Heart left ventricle (tissue), 16 donors: ENCODE measurements at regions not wholly inside any gene's neighbourhood (a gene's known extent, or its start where the extent isn't known, plus 50 kb on each side); places are given as distances from the start of the nearest gene placed in this dataset.

Experiments used
- ATAC-seq, 4 donors: fragments of 200-7000 bp; cut with Tn5 transposase; one replicate each; pipeline ENCODE4 v1.9.1; 2020 to 2022; ENCODE audit warnings: moderate library complexity in 4 of 4, mild to moderate bottlenecking in 3 of 4, moderate number of reproducible peaks in 1 of 4
- DNase-seq, 5 donors: peaks; one replicate each; pipeline ENCODE4 v3.0.0-alpha.2; 2020
- H3K27ac ChIP-seq, 12 donors: fragments of 200-600 bp; sonication (generic) in 4 of 12; one replicate each; pipeline versions ENCODE4 v1.5.0 to v1.8.0; 2016 to 2022; ENCODE audit warnings: mild to moderate bottlenecking in 2 of 12
- H3K27me3 ChIP-seq, 9 donors: fragments of 200-600 bp; sonication (generic) in 2 of 9; one replicate each; pipeline versions ENCODE4 v1.5.1 to v1.8.0; 2016 to 2022; ENCODE audit warnings: mild to moderate bottlenecking in 3 of 9
- H3K36me3 ChIP-seq, 9 donors: fragments of 200-600 bp; sonication (generic) in 2 of 9; one replicate each; pipeline versions ENCODE4 v1.5.0 to v1.8.0; 2018 to 2022; ENCODE audit warnings: mild to moderate bottlenecking in 2 of 9
- H3K4me1 ChIP-seq, 12 donors: fragments of 200-600 bp; sonication (generic) in 4 of 12; one replicate each; pipeline versions ENCODE4 v1.5.0 to v1.8.0; 2016 to 2022; ENCODE audit warnings: mild to moderate bottlenecking in 3 of 12
- H3K4me3 ChIP-seq, 12 donors: fragments of 200-600 bp; sonication (generic) in 4 of 12; one replicate each; pipeline versions ENCODE4 v1.5.0 to v1.8.0; 2017 to 2022; ENCODE audit warnings: mild to moderate bottlenecking in 9 of 12, moderate library complexity in 4 of 12
- H3K9me3 ChIP-seq, 12 donors: fragments of 200-600 bp; sonication (generic) in 4 of 12; one replicate each; pipeline versions ENCODE4 v1.5.0 to v1.8.0; 2016 to 2022; ENCODE audit warnings: mild to moderate bottlenecking in 1 of 12
- POLR2A ChIP-seq, 2 donors: fragments of 450-650 bp; IDR thresholded peaks; one replicate each; pipeline ENCODE4 v1.6.1; 2017; ENCODE audit warnings: antibody characterized with exemption in 2 of 2, mild to moderate bottlenecking in 2 of 2, moderate library complexity in 2 of 2
- WGBS, 4 donors: extraction: QIAGEN DNeasy Blood & Tissue Kit in 2 of 4; methylation state at CpG; one replicate each; pipeline versions ENCODE4 v1.1.5 to v1.1.7; 2013 to 2018; 5-methylcytosine and 5-hydroxymethylcytosine counted together
- intact Hi-C, 10 donors: fragments of 100-400 bp; cut with DNase I; formaldehyde crosslinking; loops; one replicate each; pipeline versions ENCODE4 v1.11.1 to v1.14.2; 2022
- TF ChIP-seq, protein P1 (sequence below), 12 donors: fragments of 200-600 bp; sonication (generic) in 4 of 12; IDR thresholded peaks; one replicate each; pipeline versions ENCODE4 v1.5.0 to v1.8.0; 2018 to 2022; ENCODE audit warnings: antibody characterized with exemption in 12 of 12, mild to moderate bottlenecking in 5 of 12
- donor health status: ischemic (EF 13 %, LVEDD 7.1; RV severe dilation, severe dysfunction).
- donor health status: healthy with polysubstance abuse.
- donor health status: DM: no; HTN: yes; CAD: no.
- donor health status: DM: no; HTN: no; CAD: no.
- donor health status: ischemic (EF 25% LVEDD 6.9; RV normal size, moderate dysfunction).
- donor health status: ischemic (EF 25% LVEDD 5.7; RV mildly dilated, moderate dysfunction).
- donor health status: healthy.
- donor health status: DM: yes; HTN: yes; CAD: no.
- donor health status: ischemic (EF 35%, LVEDD 5.7; RV mildly dilated, moderate dysfunction).
- donor health status: nonischemic (EF 11% LVEDD 7.7; RV severe dilation, severe dysfunction).
- donor health status: DM: yes; HTN: yes; CAD: no.
- donor health status: PGD.
- donor health status: ischemic (EF 29% LVEDD 5.4; RV normal size, mild dysfunction).
- donor health status: nonischemic (EF 23%, LVEDD 6.1; RV moderate dilation, normal function).

DNA sequence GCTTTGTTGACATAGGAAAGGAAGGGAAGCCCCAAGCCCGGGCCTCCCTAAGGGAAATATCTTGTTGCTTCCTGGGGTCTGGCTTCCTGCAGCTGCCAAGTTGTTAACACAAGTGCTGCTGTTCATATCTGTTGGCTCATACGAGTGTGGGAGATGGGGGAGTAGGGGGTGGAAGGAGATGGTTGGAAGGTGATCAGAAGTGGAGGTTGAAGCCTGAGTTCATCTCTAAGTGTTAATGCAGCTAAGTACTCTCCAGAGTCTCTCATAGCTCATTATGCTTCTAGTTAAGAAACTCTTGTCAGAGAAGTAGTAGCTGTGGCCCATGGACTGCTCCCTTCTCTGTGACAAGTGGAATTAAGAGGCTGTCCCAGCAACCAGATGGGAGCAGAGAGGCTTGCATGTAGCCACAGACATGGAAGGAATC, 319.2 kb upstream of the SPAG17 start:
- ATAC-seq (peak; percentile 29 to 69 (median 36)), DNase-seq (no peak)
- Histone ChIP-seq H3K36me3 (no peaks in the 10 kb centered on the region), H3K27ac (no peak overlapping the region), H3K9me3 (no peaks in the 10 kb centered on the region), H3K4me3 (no peak overlapping the region), H3K4me1 (peaks cover 0 to 15% (median 1%) of the 10 kb centered on the region in 12 donors), H3K27me3 (no peaks in the 10 kb centered on the region)
- WGBS, 4 donors = 0 to 3% (median 0%) methylated on average over 2 of the region's 2 CpGs
- intact Hi-C loops = no loop called here
- TF ChIP-seq, protein P1, sequence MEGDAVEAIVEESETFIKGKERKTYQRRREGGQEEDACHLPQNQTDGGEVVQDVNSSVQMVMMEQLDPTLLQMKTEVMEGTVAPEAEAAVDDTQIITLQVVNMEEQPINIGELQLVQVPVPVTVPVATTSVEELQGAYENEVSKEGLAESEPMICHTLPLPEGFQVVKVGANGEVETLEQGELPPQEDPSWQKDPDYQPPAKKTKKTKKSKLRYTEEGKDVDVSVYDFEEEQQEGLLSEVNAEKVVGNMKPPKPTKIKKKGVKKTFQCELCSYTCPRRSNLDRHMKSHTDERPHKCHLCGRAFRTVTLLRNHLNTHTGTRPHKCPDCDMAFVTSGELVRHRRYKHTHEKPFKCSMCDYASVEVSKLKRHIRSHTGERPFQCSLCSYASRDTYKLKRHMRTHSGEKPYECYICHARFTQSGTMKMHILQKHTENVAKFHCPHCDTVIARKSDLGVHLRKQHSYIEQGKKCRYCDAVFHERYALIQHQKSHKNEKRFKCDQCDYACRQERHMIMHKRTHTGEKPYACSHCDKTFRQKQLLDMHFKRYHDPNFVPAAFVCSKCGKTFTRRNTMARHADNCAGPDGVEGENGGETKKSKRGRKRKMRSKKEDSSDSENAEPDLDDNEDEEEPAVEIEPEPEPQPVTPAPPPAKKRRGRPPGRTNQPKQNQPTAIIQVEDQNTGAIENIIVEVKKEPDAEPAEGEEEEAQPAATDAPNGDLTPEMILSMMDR (IDR thresholded peaks at IDR 0.05) = no peak
- no peak for TF ChIP-seq POLR2A (IDR thresholded peaks at IDR 0.05)

DNA sequence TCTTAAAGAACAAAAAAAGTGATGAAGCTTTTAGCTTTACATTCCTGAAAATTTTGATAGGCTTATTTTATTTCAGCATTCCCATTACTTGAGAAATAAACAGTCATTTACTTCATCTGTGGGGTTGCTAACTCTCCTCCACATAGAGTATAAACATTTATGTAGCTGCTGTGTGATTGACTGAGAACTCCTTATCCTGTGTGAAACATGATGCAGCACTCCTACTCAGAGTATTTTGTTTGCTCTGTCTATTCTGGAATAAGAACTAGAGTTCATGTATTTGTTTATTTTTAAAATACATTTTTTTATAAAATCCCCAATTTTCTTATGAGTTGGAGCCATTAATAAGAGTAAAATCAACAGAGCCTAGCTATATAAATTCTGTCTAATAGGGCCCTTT, 318.7 kb upstream of the SPAG17 start:
- Histone ChIP-seq H3K9me3 (no peaks in the 10 kb centered on the region), H3K27ac (no peak overlapping the region), H3K4me1 (peaks cover 0 to 15% (median 1%) of the 10 kb centered on the region in 12 donors), H3K36me3 (no peaks in the 10 kb centered on the region), H3K27me3 (no peaks in the 10 kb centered on the region), H3K4me3 (no peak overlapping the region)
- intact Hi-C loops = no loop called here
- ATAC-seq (no peak), DNase-seq (no peak)
- TF ChIP-seq POLR2A (IDR thresholded peaks at IDR 0.05) = no peak
- TF ChIP-seq, protein P1 (IDR thresholded peaks at IDR 0.05) = no peak

DNA sequence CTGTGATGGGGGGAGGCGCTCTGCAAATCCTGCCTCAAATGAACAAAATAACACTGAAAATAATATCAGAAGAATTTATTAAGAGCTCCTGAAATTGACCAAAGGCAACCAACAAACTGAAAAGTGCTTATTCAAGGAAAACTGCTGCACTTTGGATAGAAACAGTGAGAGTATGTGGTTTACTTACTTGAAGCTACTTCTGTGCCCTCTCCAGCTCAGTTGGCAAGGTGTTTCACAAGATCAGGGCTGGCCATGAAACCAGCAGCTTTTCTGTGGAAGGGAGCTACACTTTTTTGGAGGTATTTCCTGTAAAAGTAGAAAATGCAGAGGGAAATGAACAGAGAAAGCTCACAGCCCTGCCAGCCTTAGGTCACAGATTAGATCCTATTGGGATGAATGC, 310.0 kb upstream of the SPAG17 start:
- DNase-seq (no peak), ATAC-seq (no peak)
- Histone ChIP-seq H3K4me1 (no peaks in the 10 kb centered on the region), H3K27me3 (no peaks in the 10 kb centered on the region), H3K36me3 (no peaks in the 10 kb centered on the region), H3K9me3 (no peaks in the 10 kb centered on the region), H3K27ac (no peak overlapping the region), H3K4me3 (no peak overlapping the region)
- no peak for TF ChIP-seq POLR2A (IDR thresholded peaks at IDR 0.05)
- TF ChIP-seq, protein P1 (IDR thresholded peaks at IDR 0.05) = no peak
- 82 to 91% (median 90%) methylated on average over 1 of the region's 1 CpG for WGBS, 4 donors
- intact Hi-C loops = no loop called here

DNA sequence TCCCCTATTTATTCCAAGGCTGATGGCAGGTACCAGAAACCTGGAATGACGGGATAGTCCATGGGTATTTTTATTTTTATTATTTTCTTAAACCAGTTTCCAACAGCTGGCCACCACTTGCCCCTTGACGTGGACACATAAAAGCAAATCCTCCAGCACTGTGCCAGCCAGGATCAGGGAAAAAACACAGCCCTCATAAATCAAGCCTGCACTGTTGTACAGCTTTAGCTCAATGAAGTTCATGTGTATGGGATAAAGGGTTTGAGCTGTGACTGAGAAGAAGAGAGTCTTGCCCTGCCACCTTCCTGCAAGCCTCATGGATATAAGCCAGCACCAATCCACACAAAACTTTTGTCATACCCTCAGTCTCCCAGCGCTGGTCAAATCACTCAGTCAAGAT, 303.8 kb upstream of the SPAG17 start:
- DNase-seq (no peak), ATAC-seq (no peak)
- Histone ChIP-seq H3K36me3 (no peaks in the 10 kb centered on the region), H3K4me3 (no peak overlapping the region), H3K27me3 (no peaks in the 10 kb centered on the region), H3K4me1 (no peaks in the 10 kb centered on the region), H3K27ac (no peak overlapping the region), H3K9me3 (no peaks in the 10 kb centered on the region)
- 78 to 87% (median 83%) methylated on average over 3 of the region's 3 CpGs for WGBS, 4 donors
- intact Hi-C loops = no loop called here
- no peak for TF ChIP-seq POLR2A (IDR thresholded peaks at IDR 0.05)
- TF ChIP-seq, protein P1 (IDR thresholded peaks at IDR 0.05) = no peak
